ENCODE measurements at regions not wholly inside any gene's neighbourhood (a gene's known extent, or its start where the extent isn't known, plus 50 kb on each side); places are given as distances from the start of the nearest gene placed in this dataset.

DNA sequence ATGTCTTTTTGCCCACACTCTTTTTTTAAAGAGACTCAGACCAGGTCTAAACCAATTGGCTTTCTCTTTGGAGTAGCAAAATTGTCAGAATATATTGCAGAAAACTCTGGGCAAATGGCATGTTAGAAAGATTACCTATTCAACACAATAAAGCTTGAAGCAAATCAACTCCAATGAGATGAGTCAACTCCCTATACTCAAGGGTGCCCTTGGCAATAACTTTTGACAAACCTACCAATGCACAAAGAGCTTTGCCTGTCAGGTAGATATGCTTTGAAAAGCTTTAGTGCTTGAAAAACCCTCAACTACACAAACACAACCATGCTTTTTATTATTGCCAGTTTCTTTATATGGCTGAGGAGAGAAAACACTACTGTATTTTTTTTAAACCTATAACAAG is 137.7 kb upstream of the GRM7 start:
- Histone ChIP-seq H3K9me3 (no peaks in the 10 kb centered on the region), H3K4me3 (ENCODE audit: low read depth, low read length) (no peak overlapping the region), H3K27me3 (no peaks in the 10 kb centered on the region), H3K36me3 (no peaks in the 10 kb centered on the region), H3K4me1 (no peaks in the 10 kb centered on the region)
- TF ChIP-seq, protein P1, sequence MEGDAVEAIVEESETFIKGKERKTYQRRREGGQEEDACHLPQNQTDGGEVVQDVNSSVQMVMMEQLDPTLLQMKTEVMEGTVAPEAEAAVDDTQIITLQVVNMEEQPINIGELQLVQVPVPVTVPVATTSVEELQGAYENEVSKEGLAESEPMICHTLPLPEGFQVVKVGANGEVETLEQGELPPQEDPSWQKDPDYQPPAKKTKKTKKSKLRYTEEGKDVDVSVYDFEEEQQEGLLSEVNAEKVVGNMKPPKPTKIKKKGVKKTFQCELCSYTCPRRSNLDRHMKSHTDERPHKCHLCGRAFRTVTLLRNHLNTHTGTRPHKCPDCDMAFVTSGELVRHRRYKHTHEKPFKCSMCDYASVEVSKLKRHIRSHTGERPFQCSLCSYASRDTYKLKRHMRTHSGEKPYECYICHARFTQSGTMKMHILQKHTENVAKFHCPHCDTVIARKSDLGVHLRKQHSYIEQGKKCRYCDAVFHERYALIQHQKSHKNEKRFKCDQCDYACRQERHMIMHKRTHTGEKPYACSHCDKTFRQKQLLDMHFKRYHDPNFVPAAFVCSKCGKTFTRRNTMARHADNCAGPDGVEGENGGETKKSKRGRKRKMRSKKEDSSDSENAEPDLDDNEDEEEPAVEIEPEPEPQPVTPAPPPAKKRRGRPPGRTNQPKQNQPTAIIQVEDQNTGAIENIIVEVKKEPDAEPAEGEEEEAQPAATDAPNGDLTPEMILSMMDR (IDR thresholded peaks at IDR 0.05; ENCODE audit: low read depth, low read length) = no peak
- DNase-seq = no peak

DNA sequence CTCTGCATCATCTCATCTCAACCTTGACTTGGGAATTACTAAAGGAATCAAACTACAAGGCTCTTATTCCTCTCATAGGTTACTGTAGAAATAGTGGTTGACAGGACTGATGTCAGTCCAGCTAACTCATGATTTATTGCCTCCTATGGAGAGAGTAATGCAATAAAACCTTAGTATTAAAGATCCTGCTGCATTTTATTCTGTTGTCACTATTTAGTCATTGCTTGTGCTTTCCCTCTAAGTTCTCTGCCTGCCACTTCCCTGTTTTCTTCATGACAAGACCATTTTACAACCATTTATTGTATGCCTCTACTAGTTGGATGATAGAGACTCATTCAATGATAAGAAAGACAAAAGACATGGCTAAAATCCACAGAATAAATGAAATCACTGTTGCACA is 134.1 kb upstream of the GRM7 start:
- TF ChIP-seq, protein P1 (IDR thresholded peaks at IDR 0.05; ENCODE audit: low read depth, low read length) = no peak
- H3K27me3 ChIP-seq = no peaks in the 10 kb centered on the region
- H3K4me1 ChIP-seq = no peaks in the 10 kb centered on the region
- H3K4me3 ChIP-seq (ENCODE audit: low read depth, low read length) = no peak overlapping the region
- no peaks in the 10 kb centered on the region for H3K36me3 ChIP-seq
- no peaks in the 10 kb centered on the region for H3K9me3 ChIP-seq
- no peak for DNase-seq

- no peak overlapping the region for H3K4me3 ChIP-seq (ENCODE audit: low read depth, low read length)
- TF ChIP-seq, protein P1 (IDR thresholded peaks at IDR 0.05; ENCODE audit: low read depth, low read length) = no peak
- H3K9me3 ChIP-seq = no peaks in the 10 kb centered on the region
- H3K4me1 ChIP-seq = no peaks in the 10 kb centered on the region
- no peak for DNase-seq
- no peaks in the 10 kb centered on the region for H3K36me3 ChIP-seq
- H3K27me3 ChIP-seq = no peaks in the 10 kb centered on the region
These were observed 128.1 kb upstream of the GRM7 start for GRCh38 chr3:6732807-6733206.

- Histone ChIP-seq H3K27me3 (no peaks in the 10 kb centered on the region), H3K4me1 (no peaks in the 10 kb centered on the region), H3K9me3 (no peaks in the 10 kb centered on the region), H3K4me3 (ENCODE audit: low read depth, low read length) (no peak overlapping the region), H3K36me3 (no peaks in the 10 kb centered on the region)
- no peak for DNase-seq
- TF ChIP-seq, protein P1 (IDR thresholded peaks at IDR 0.05; ENCODE audit: low read depth, low read length) = no peak
These were observed 127.1 kb upstream of the GRM7 start for GRCh38 chr3:6733699-6734394.

GRCh38 chr3:6734395-6734746 is 126.5 kb upstream of the GRM7 start:
- Histone ChIP-seq H3K36me3 (no peaks in the 10 kb centered on the region), H3K9me3 (no peaks in the 10 kb centered on the region), H3K4me1 (no peaks in the 10 kb centered on the region), H3K27me3 (no peaks in the 10 kb centered on the region), H3K4me3 (ENCODE audit: low read depth, low read length) (no peak overlapping the region)
- no peak for DNase-seq
- TF ChIP-seq, protein P1 (IDR thresholded peaks at IDR 0.05; ENCODE audit: low read depth, low read length) = no peak

GRCh38 chr3:6736836-6737629 is 123.9 kb upstream of the GRM7 start:
- no peaks in the 10 kb centered on the region for H3K4me1 ChIP-seq
- H3K27me3 ChIP-seq = no peaks in the 10 kb centered on the region
- no peak overlapping the region for H3K4me3 ChIP-seq (ENCODE audit: low read depth, low read length)
- H3K36me3 ChIP-seq = no peaks in the 10 kb centered on the region
- no peaks in the 10 kb centered on the region for H3K9me3 ChIP-seq
- DNase-seq = no peak
- TF ChIP-seq, protein P1 (IDR thresholded peaks at IDR 0.05; ENCODE audit: low read depth, low read length) = no peak
